MM.1S (cell line): ENCODE measurements at regions not wholly inside any gene's neighbourhood (a gene's known extent, or its start where the extent isn't known, plus 50 kb on each side); places are given as distances from the start of the nearest gene placed in this dataset.

Experiments used
- DNase-seq: peaks from one replicate; pipeline ENCODE4 v3.0.0-alpha.2; 2015
- H2AFZ ChIP-seq: fragments of 300-600 bp; sonication (generic); 2 replicates; pipeline ENCODE4 v1.6.0; 2016; ENCODE audit warnings: antibody characterized with exemption, low read length
- H3F3A ChIP-seq: fragments of 300-600 bp; sonication (generic); 2 replicates; pipeline ENCODE4 v1.6.1; 2016; ENCODE audit warnings: mild to moderate bottlenecking, antibody characterized with exemption, low read length, moderate library complexity, mixed read lengths; ENCODE audit not compliant: insufficient read depth
- H3K27ac ChIP-seq: fragments of 300-600 bp; sonication (generic); 2 replicates; pipeline ENCODE4 v1.5.1; 2016; ENCODE audit warnings: mild to moderate bottlenecking, low read length
- H3K27me3 ChIP-seq: fragments of 300-600 bp; sonication (generic); replicated peaks from 2 replicates; pipeline ENCODE4 v1.6.0; 2016; ENCODE audit warnings: low read length; ENCODE audit not compliant: insufficient read depth
- H3K36me3 ChIP-seq: fragments of 300-600 bp; sonication (generic); replicated peaks from 2 replicates; pipeline ENCODE4 v1.6.1; 2016; ENCODE audit warnings: mild to moderate bottlenecking, low read length, mixed read lengths; ENCODE audit not compliant: insufficient read depth
- H3K4me1 ChIP-seq: fragments of 300-600 bp; sonication (generic); 2 replicates; pipeline ENCODE4 v1.6.1; 2016; ENCODE audit warnings: low read length, mixed read lengths
- H3K4me2 ChIP-seq: fragments of 300-600 bp; sonication (generic); 2 replicates; pipeline ENCODE4 v1.6.0; 2016; ENCODE audit warnings: low read depth, low read length
- H3K4me3 ChIP-seq: fragments of 300-600 bp; sonication (generic); 2 replicates; pipeline ENCODE4 v1.5.1; 2016; ENCODE audit warnings: low read length, mixed read lengths
- H3K79me2 ChIP-seq: fragments of 300-600 bp; sonication (generic); 2 replicates; pipeline ENCODE4 v1.6.1; 2016; ENCODE audit warnings: mixed run types, low read length, mixed read lengths
- H3K9ac ChIP-seq: fragments of 300-600 bp; sonication (generic); 2 replicates; pipeline ENCODE4 v1.6.1; 2016; ENCODE audit warnings: low read length, mixed read lengths
- H3K9me2 ChIP-seq: fragments of 300-600 bp; sonication (generic); replicated peaks from 2 replicates; pipeline ENCODE4 v1.6.1; 2016; ENCODE audit warnings: mild to moderate bottlenecking, low read length, mixed read lengths; ENCODE audit not compliant: insufficient read depth
- H3K9me3 ChIP-seq: fragments of 300-600 bp; sonication (generic); replicated peaks from 2 replicates; pipeline ENCODE4 v1.6.1; 2016; ENCODE audit warnings: mild to moderate bottlenecking, low read length, mixed read lengths; ENCODE audit not compliant: insufficient read depth
- H4K20me1 ChIP-seq: fragments of 300-600 bp; sonication (generic); 2 replicates; pipeline ENCODE4 v1.6.1; 2016; ENCODE audit warnings: mild to moderate bottlenecking, low read length, moderate library complexity, mixed read lengths; ENCODE audit not compliant: insufficient read depth
- EZH2 ChIP-seq: fragments of 300-600 bp; sonication (generic); optimal IDR thresholded peaks from 2 replicates; pipeline ENCODE3; 2017; ENCODE audit warnings: low read depth, mild to moderate bottlenecking, antibody characterized with exemption, low read length, mixed read lengths
- EZH2phosphoT487 ChIP-seq: fragments of 300-600 bp; sonication (generic); IDR thresholded peaks from 2 replicates; pipeline ENCODE4 v1.6.1; 2018; ENCODE audit warnings: antibody characterized with exemption, low read length
- TF ChIP-seq, protein P1 (sequence below): fragments of 300-600 bp; sonication (generic); IDR thresholded peaks from 2 replicates; pipeline ENCODE4 v1.5.1; 2016; ENCODE audit warnings: antibody characterized with exemption, low read length, mixed read lengths

DNA sequence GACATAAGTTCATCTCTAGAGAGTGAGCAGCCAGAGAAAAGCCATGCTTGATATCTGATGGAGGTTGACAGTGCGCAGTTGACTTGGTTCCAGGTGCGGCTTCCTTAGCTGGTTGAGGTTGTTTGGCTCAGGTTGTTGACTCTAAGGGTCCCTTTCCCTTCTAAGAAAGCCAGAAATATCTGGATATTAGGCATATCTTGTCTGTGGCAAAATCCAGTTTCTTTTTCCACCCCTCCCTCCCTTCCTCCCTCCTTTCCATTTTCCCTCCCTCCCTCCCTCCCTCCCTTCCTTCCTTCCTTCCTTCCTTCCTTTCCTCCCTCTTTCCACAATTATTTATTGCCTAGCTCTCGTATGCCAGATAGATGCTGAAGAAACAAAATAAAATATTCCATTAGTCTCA lies 82.6 kb upstream of the TNP1 start:
- H3K9ac ChIP-seq, result no peak overlapping the region
- no peaks in the 10 kb centered on the region for H3K27me3 ChIP-seq
- no peaks in the 10 kb centered on the region for H3K9me3 ChIP-seq
- H3K9me2 ChIP-seq, result no peaks in the 10 kb centered on the region
- H2AFZ ChIP-seq, result no peak overlapping the region
- no peaks in the 10 kb centered on the region for H3K79me2 ChIP-seq
- no peaks in the 10 kb centered on the region for H3F3A ChIP-seq
- no peaks in the 10 kb centered on the region for H3K36me3 ChIP-seq
- TF ChIP-seq EZH2phosphoT487, result no peak
- H3K4me2 ChIP-seq, result no peak overlapping the region
- H3K27ac ChIP-seq, result no peak overlapping the region
- no peak overlapping the region for H3K4me3 ChIP-seq
- no peaks in the 10 kb centered on the region for H4K20me1 ChIP-seq
- DNase-seq, result no peak
- no peaks in the 10 kb centered on the region for H3K4me1 ChIP-seq

DNA sequence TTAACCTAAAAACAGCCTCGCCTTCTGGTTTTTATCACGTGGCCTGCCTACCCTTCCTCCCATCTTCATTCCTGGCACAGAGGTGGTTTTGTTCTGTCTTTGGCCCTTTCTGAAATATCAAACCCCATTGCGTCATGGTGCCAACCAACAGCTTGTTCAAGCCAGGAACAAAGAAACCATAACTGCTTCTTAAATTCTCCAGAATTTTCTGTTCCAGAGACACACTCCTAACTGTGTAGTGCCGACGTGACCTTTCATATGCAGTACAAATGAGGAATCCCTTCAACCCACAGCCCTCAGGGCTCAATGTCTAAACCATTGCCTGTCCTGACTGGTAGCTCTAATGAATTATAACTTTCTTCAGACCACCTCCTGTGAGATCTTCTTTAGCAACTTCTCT lies 82.2 kb upstream of the TNP1 start:
- Histone ChIP-seq H3F3A (no peaks in the 10 kb centered on the region), H3K4me2 (no peak overlapping the region), H3K36me3 (no peaks in the 10 kb centered on the region), H4K20me1 (no peaks in the 10 kb centered on the region), H3K4me1 (no peaks in the 10 kb centered on the region), H3K9me2 (no peaks in the 10 kb centered on the region), H3K27ac (no peak overlapping the region), H3K27me3 (no peaks in the 10 kb centered on the region), H2AFZ (no peak overlapping the region), H3K9me3 (no peaks in the 10 kb centered on the region), H3K4me3 (no peak overlapping the region), H3K79me2 (no peaks in the 10 kb centered on the region), H3K9ac (no peak overlapping the region)
- no peak for DNase-seq
- TF ChIP-seq EZH2, result no peak
- TF ChIP-seq, protein P1, sequence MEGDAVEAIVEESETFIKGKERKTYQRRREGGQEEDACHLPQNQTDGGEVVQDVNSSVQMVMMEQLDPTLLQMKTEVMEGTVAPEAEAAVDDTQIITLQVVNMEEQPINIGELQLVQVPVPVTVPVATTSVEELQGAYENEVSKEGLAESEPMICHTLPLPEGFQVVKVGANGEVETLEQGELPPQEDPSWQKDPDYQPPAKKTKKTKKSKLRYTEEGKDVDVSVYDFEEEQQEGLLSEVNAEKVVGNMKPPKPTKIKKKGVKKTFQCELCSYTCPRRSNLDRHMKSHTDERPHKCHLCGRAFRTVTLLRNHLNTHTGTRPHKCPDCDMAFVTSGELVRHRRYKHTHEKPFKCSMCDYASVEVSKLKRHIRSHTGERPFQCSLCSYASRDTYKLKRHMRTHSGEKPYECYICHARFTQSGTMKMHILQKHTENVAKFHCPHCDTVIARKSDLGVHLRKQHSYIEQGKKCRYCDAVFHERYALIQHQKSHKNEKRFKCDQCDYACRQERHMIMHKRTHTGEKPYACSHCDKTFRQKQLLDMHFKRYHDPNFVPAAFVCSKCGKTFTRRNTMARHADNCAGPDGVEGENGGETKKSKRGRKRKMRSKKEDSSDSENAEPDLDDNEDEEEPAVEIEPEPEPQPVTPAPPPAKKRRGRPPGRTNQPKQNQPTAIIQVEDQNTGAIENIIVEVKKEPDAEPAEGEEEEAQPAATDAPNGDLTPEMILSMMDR, result no peak
- no peak for TF ChIP-seq EZH2phosphoT487

DNA sequence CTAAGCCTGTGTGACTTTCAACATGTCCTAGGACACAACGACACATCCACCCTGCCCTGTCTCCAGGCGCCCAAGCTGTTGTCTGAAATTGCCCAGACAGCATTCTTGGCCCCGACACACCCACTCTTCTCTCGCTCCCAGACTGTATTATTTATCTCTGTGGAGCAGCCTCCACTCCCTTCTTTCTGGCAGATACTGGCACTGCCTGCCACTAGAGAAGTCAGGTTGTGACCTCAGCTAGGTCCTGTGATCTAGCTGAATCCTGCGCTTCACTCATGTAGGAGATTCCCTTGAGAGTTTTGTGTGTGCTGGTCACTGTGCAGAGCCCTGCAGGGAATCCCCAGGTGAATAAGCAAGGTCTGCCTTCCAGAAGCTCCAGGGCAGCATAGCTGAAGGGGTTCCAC lies 77.1 kb upstream of the TNP1 start:
- no peak for DNase-seq
- Histone ChIP-seq H4K20me1 (no peaks in the 10 kb centered on the region), H3K27ac (no peak overlapping the region), H2AFZ (no peak overlapping the region), H3K79me2 (no peaks in the 10 kb centered on the region), H3K9me2 (no peaks in the 10 kb centered on the region), H3K9ac (no peak overlapping the region), H3K4me1 (no peaks in the 10 kb centered on the region), H3K36me3 (no peaks in the 10 kb centered on the region), H3K4me3 (no peak overlapping the region), H3F3A (no peaks in the 10 kb centered on the region), H3K9me3 (no peaks in the 10 kb centered on the region), H3K4me2 (no peak overlapping the region), H3K27me3 (no peaks in the 10 kb centered on the region)
- no peak for TF ChIP-seq EZH2phosphoT487
- no peak for TF ChIP-seq EZH2
- TF ChIP-seq, protein P1, result no peak

DNA sequence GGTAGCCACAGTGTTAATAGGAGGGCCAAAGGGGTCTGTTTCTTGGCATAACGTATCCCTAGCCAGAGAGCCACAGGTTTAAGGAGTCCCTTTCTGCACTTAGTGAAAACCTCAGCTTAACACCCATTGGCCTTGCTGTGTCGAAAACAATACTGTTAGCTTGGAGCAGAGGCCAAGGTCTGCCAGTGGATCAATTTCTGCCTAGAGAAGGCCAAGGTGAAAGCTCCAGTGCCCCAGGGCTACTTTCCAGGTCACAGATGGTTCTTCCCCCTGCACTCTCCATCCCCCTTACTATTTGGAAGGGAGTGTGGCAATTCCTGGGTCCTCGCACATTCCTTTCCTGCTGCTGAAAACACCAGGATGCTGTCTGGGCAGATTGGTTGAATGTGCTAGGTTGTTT lies 74.8 kb upstream of the TNP1 start:
- H3K9ac ChIP-seq, result no peak overlapping the region

More for the DNA sequence above, 74.8 kb upstream of the TNP1 start:
- Histone ChIP-seq H3K9me3 (no peaks in the 10 kb centered on the region), H3K4me1 (no peaks in the 10 kb centered on the region), H3K27ac (no peak overlapping the region), H3K27me3 (no peaks in the 10 kb centered on the region), H4K20me1 (no peaks in the 10 kb centered on the region), H3K36me3 (no peaks in the 10 kb centered on the region), H3F3A (no peaks in the 10 kb centered on the region), H2AFZ (no peak overlapping the region), H3K4me3 (no peak overlapping the region), H3K4me2 (no peak overlapping the region), H3K9me2 (no peaks in the 10 kb centered on the region), H3K79me2 (no peaks in the 10 kb centered on the region)
- TF ChIP-seq EZH2phosphoT487, result no peak
- TF ChIP-seq, protein P1, result no peak
- no peak for TF ChIP-seq EZH2
- no peak for DNase-seq
